ENCODE measurements at regions not wholly inside any gene's neighbourhood (a gene's known extent, or its start where the extent isn't known, plus 50 kb on each side); places are given as distances from the start of the nearest gene placed in this dataset.

DNA sequence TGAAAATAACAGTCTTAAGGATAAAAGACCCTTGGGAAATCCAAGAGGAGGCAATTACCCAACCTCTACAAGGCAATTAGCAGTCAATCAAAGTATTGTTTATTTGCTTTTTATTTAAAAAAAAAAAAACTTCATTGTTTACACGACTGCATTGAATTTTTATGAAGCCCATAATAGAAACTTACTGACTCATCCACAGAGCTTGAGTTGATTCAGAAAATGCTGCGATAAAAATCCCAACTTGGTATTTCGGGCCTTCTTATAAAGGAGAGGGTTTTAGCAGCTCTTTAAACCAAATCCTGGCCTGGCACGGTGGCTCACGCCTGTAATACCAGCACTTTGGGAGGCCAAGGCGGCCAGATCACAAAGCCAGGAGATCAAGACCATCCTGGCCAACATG, 69.2 kb upstream of the PALS2 start:
- no peak for TF ChIP-seq FOXA1 (IDR thresholded peaks at IDR 0.05)
- TF ChIP-seq, protein P1, sequence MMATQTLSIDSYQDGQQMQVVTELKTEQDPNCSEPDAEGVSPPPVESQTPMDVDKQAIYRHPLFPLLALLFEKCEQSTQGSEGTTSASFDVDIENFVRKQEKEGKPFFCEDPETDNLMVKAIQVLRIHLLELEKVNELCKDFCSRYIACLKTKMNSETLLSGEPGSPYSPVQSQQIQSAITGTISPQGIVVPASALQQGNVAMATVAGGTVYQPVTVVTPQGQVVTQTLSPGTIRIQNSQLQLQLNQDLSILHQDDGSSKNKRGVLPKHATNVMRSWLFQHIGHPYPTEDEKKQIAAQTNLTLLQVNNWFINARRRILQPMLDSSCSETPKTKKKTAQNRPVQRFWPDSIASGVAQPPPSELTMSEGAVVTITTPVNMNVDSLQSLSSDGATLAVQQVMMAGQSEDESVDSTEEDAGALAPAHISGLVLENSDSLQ (IDR thresholded peaks at IDR 0.05): peak; percentile 26; the same call in 1 of the 2 replicates
- ChIA-PET CTCF (no interaction called here), POLR2A (no interaction called here)
- DNase-seq (ENCODE audit: extremely low spot score): no peak

DNA sequence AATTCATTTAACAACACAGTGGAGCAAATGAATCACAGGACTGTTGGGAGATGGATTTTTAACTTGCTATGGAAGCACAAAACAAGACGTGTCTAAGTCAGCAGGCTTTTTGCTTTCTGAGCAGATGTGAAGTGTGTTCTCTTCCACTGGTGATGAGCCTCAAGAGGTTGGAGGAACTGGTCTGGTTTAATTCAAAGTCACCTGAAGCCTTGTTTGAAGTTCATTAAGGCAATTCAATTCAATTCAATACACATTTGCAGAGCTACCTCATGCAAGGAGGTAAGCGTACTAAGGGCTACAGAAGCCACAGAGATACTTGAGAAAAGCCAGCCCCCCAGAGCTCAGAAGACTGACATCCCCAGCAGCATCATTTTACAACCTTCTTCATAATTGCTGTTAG, 68.4 kb upstream of the PALS2 start:
- ChIA-PET POLR2A (no interaction called here), CTCF (no interaction called here)
- TF ChIP-seq LEF1 (IDR thresholded peaks at IDR 0.05; ENCODE audit: borderline replicate concordance) (no peak), HDGF (IDR thresholded peaks at IDR 0.05; ENCODE audit: borderline replicate concordance) (no peak), BHLHE40 (IDR thresholded peaks at IDR 0.05; ENCODE audit: borderline replicate concordance) (no peak), NFRKB (IDR thresholded peaks at IDR 0.05) (no peak), ZNF384 (IDR thresholded peaks at IDR 0.05) (no peak), FOXM1 (IDR thresholded peaks at IDR 0.05; ENCODE audit: borderline replicate concordance) (no peak), CTBP1 (IDR thresholded peaks at IDR 0.05; ENCODE audit: borderline replicate concordance) (no peak), L3MBTL2 (conservative IDR thresholded peaks at IDR 0.05) (no peak), FOXA1 (IDR thresholded peaks at IDR 0.05) (no peak), SUZ12 (IDR thresholded peaks at IDR 0.05) (no peak), TARDBP (IDR thresholded peaks at IDR 0.05) (no peak), SP1 (IDR thresholded peaks at IDR 0.05) (no peak), FOXK2 (IDR thresholded peaks at IDR 0.05) (no peak), ELF4 (IDR thresholded peaks at IDR 0.05) (no peak)
- TF ChIP-seq, protein P1 (IDR thresholded peaks at IDR 0.05): no peak

DNA sequence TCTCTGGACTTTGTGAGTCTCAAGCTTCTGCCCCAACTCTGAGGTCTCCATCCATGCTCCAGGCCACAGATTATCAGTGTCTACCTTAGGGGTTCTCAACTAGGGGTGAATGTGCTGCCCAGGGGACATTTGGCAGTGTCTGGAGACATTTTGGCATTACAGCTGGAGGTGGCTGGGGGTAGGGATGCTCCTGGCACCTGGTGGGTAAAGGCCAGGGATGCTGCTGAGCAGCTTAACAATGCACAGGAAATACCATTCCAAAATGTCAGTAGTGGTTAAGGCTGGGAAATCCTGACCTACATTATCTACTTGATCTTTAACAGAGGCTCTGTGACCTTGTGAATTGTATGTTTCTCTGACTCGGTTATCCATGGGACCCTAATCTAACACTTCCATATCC, 67.3 kb upstream of the PALS2 start:
- ChIA-PET POLR2A (no interaction called here), CTCF (no interaction called here)
- DNase-seq (ENCODE audit: extremely low spot score): no peak
- TF ChIP-seq CTBP1 (IDR thresholded peaks at IDR 0.05; ENCODE audit: borderline replicate concordance) (no peak), ARNT (IDR thresholded peaks at IDR 0.05) (no peak), FOXM1 (IDR thresholded peaks at IDR 0.05; ENCODE audit: borderline replicate concordance) (no peak), NFRKB (IDR thresholded peaks at IDR 0.05) (no peak), SP1 (IDR thresholded peaks at IDR 0.05) (no peak), TARDBP (IDR thresholded peaks at IDR 0.05) (no peak), LEF1 (IDR thresholded peaks at IDR 0.05; ENCODE audit: borderline replicate concordance) (no peak), ZNF384 (IDR thresholded peaks at IDR 0.05) (no peak), FOXK2 (IDR thresholded peaks at IDR 0.05) (no peak), HDGF (IDR thresholded peaks at IDR 0.05; ENCODE audit: borderline replicate concordance) (no peak), ELF4 (IDR thresholded peaks at IDR 0.05) (no peak), L3MBTL2 (conservative IDR thresholded peaks at IDR 0.05) (no peak)
- TF ChIP-seq, protein P1 (IDR thresholded peaks at IDR 0.05): no peak

More for the DNA sequence above, 68.4 kb upstream of the PALS2 start:
- DNase-seq (ENCODE audit: extremely low spot score): no peak

DNA sequence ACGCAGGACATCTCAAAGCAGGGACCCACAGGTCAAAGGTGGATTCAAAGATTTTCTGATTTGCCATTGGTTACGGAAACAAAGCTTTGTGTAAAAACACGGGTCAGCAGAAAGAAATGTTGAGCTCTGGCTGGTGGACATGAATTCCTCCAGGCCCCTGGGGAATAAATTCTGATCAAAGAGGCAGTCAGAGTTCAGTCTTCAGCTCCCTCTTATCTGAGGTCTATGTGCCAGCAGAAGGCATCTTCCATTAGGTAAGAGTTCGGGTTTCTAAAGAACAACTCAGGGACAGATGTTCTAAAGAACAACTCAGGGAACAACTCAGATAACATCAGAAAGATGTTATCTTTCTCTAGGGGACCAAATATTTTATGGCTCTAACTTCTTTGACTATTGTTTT, 64.9 kb upstream of the PALS2 start:
- DNase-seq (ENCODE audit: extremely low spot score): no peak
- TF ChIP-seq FOXM1 (IDR thresholded peaks at IDR 0.05; ENCODE audit: borderline replicate concordance) (no peak), ARNT (IDR thresholded peaks at IDR 0.05) (no peak), CTBP1 (IDR thresholded peaks at IDR 0.05; ENCODE audit: borderline replicate concordance) (no peak), FOXA1 (IDR thresholded peaks at IDR 0.05) (no peak), ELF4 (IDR thresholded peaks at IDR 0.05) (no peak), L3MBTL2 (conservative IDR thresholded peaks at IDR 0.05) (no peak), NFRKB (IDR thresholded peaks at IDR 0.05) (no peak), SP1 (IDR thresholded peaks at IDR 0.05) (no peak), HDGF (IDR thresholded peaks at IDR 0.05; ENCODE audit: borderline replicate concordance) (no peak), TARDBP (IDR thresholded peaks at IDR 0.05) (no peak), BHLHE40 (IDR thresholded peaks at IDR 0.05; ENCODE audit: borderline replicate concordance) (no peak), FOXK2 (IDR thresholded peaks at IDR 0.05) (no peak), SUZ12 (IDR thresholded peaks at IDR 0.05) (no peak), LEF1 (IDR thresholded peaks at IDR 0.05; ENCODE audit: borderline replicate concordance) (no peak)
- TF ChIP-seq, protein P1 (IDR thresholded peaks at IDR 0.05): no peak
- ChIA-PET CTCF (no interaction called here), POLR2A (no interaction called here)

DNA sequence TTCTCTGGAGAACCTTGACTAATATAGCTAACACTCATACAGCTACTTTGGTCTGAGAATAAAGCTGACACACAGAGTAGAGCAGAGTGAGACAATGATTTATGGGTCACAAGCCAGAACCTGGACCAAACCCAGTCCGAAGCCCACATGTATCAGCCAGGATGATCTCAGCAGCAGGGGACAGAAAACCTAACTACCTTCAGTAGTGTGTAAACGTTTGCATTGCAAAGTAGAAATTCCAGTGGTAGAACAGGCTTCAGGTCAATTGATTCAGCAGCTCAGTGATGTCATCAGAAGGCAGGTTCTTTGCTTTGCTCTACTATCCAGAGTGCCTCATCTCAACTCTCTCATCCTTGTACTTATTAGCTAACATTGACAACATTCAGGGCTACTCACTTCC, 62.5 kb upstream of the PALS2 start:
- ChIA-PET CTCF (no interaction called here), POLR2A (no interaction called here)
- no peak for DNase-seq (ENCODE audit: extremely low spot score)
- no peak for TF ChIP-seq HDGF (IDR thresholded peaks at IDR 0.05; ENCODE audit: borderline replicate concordance)
- TF ChIP-seq ZNF384 (IDR thresholded peaks at IDR 0.05): no peak
- no peak for TF ChIP-seq L3MBTL2 (conservative IDR thresholded peaks at IDR 0.05)
- TF ChIP-seq FOXM1 (IDR thresholded peaks at IDR 0.05; ENCODE audit: borderline replicate concordance): no peak
- TF ChIP-seq LEF1 (IDR thresholded peaks at IDR 0.05; ENCODE audit: borderline replicate concordance): no peak
- no peak for TF ChIP-seq ELF4 (IDR thresholded peaks at IDR 0.05)
- TF ChIP-seq TARDBP (IDR thresholded peaks at IDR 0.05): no peak
- no peak for TF ChIP-seq NFRKB (IDR thresholded peaks at IDR 0.05)
- no peak for TF ChIP-seq ARNT (IDR thresholded peaks at IDR 0.05)
- TF ChIP-seq FOXA1 (IDR thresholded peaks at IDR 0.05): no peak
- no peak for TF ChIP-seq FOXK2 (IDR thresholded peaks at IDR 0.05)
- no peak for TF ChIP-seq SUZ12 (IDR thresholded peaks at IDR 0.05)
- no peak for TF ChIP-seq BHLHE40 (IDR thresholded peaks at IDR 0.05; ENCODE audit: borderline replicate concordance)
- TF ChIP-seq SP1 (IDR thresholded peaks at IDR 0.05): no peak

DNA sequence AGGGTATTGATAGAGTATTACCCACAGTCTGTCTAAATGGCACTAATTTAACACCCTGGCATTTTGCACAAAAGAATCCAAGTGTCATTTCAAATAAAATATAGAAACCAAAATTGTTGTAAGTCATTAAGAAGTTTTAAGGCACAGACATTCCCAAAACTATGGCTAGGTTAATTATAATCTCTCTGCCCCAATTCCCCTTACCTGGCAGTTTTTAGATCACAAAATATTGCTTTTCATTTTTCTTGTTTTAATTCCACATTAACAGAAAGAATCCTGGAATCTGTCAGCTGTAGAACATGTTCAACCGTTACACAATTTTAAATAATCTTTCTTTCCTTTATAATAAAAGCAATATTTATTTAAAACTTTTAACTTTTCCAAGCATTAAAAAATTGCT, 56.1 kb upstream of the PALS2 start:
- POLR2A ChIA-PET: no interaction called here
- TF ChIP-seq L3MBTL2 (conservative IDR thresholded peaks at IDR 0.05): no peak
- no peak for TF ChIP-seq BHLHE40 (IDR thresholded peaks at IDR 0.05; ENCODE audit: borderline replicate concordance)
- TF ChIP-seq FOXK2 (IDR thresholded peaks at IDR 0.05): no peak
- TF ChIP-seq FOXA1 (IDR thresholded peaks at IDR 0.05): no peak
- no peak for TF ChIP-seq FOXM1 (IDR thresholded peaks at IDR 0.05; ENCODE audit: borderline replicate concordance)
- no peak for TF ChIP-seq ZNF384 (IDR thresholded peaks at IDR 0.05)
- TF ChIP-seq NFRKB (IDR thresholded peaks at IDR 0.05): no peak
- no peak for TF ChIP-seq SUZ12 (IDR thresholded peaks at IDR 0.05)
- TF ChIP-seq, protein P1 (IDR thresholded peaks at IDR 0.05): no peak
- TF ChIP-seq ELF4 (IDR thresholded peaks at IDR 0.05): no peak
- no peak for TF ChIP-seq TARDBP (IDR thresholded peaks at IDR 0.05)
- TF ChIP-seq HDGF (IDR thresholded peaks at IDR 0.05; ENCODE audit: borderline replicate concordance): no peak
- no peak for TF ChIP-seq CTBP1 (IDR thresholded peaks at IDR 0.05; ENCODE audit: borderline replicate concordance)
- DNase-seq (ENCODE audit: extremely low spot score): no peak
- CTCF ChIA-PET: no interaction called here
